ENCODE measurements at regions not wholly inside any gene's neighbourhood (a gene's known extent, or its start where the extent isn't known, plus 50 kb on each side); places are given as distances from the start of the nearest gene placed in this dataset.
"Not testable (repeated sequence)": the region's sequence is repeated elsewhere in the genome, so short reads cannot be mapped to it uniquely, and the experiment has no call there.

- no peak for DNase-seq (ENCODE audit: extremely low spot score, unreplicated experiment)
- Mint-ChIP-seq H3K4me3 (no peak overlapping the region), H3K9me3 (peaks cover 6% of the 10 kb centered on the region), H3K27ac (no peak overlapping the region), H3K4me1 (ENCODE audit: unreplicated experiment) (no peaks in the 10 kb centered on the region), H3K36me3 (no peaks in the 10 kb centered on the region), H3K27me3 (no peaks in the 10 kb centered on the region)
- no peak for TF ChIP-seq CTCF (conservative IDR thresholded peaks at IDR 0.05)
Observed at GRCh38 chrX:40808203-40808602, 72.9 kb upstream of the MED14 start.

- no peak for DNase-seq (ENCODE audit: extremely low spot score, unreplicated experiment)
- H3K27me3 Mint-ChIP-seq: no peaks in the 10 kb centered on the region
- H3K4me1 Mint-ChIP-seq (ENCODE audit: unreplicated experiment): no peaks in the 10 kb centered on the region
- TF ChIP-seq CTCF (conservative IDR thresholded peaks at IDR 0.05): no peak
- H3K36me3 Mint-ChIP-seq: no peaks in the 10 kb centered on the region
- H3K4me3 Mint-ChIP-seq: no peak overlapping the region
- peaks cover 12% of the 10 kb centered on the region for H3K9me3 Mint-ChIP-seq
- no peak overlapping the region for H3K27ac Mint-ChIP-seq
Observed at GRCh38 chrX:40809210-40809609, 73.9 kb upstream of the MED14 start.

- not testable (repeated sequence) for H3K4me3 Mint-ChIP-seq; DNase-seq (ENCODE audit: extremely low spot score, unreplicated experiment); H3K9me3 Mint-ChIP-seq; H3K27ac Mint-ChIP-seq; H3K27me3 Mint-ChIP-seq; H3K4me1 Mint-ChIP-seq (ENCODE audit: unreplicated experiment); H3K36me3 Mint-ChIP-seq
Observed at GRCh38 chrX:40815045-40815444, 79.7 kb upstream of the MED14 start.

- no peak for TF ChIP-seq CTCF (conservative IDR thresholded peaks at IDR 0.05)
Observed at GRCh38 chrX:40816906-40817305, 81.6 kb upstream of the MED14 start.

GRCh38 chrX:40818236-40818635 lies 82.9 kb upstream of the MED14 start:
- H3K27ac Mint-ChIP-seq: no peak overlapping the region

More at GRCh38 chrX:40816906-40817305, 81.6 kb upstream of the MED14 start:
- Mint-ChIP-seq H3K4me1 (ENCODE audit: unreplicated experiment) (no peaks in the 10 kb centered on the region), H3K36me3 (no peaks in the 10 kb centered on the region), H3K9me3 (peaks cover 6% of the 10 kb centered on the region), H3K4me3 (no peak overlapping the region), H3K27ac (no peak overlapping the region), H3K27me3 (no peaks in the 10 kb centered on the region)
- DNase-seq (ENCODE audit: extremely low spot score, unreplicated experiment): no peak

GRCh38 chrX:40821780-40822179 lies 86.4 kb upstream of the MED14 start:
- DNase-seq (ENCODE audit: extremely low spot score, unreplicated experiment): no peak
- no peak for TF ChIP-seq CTCF (conservative IDR thresholded peaks at IDR 0.05)
- no peak overlapping the region for H3K27ac Mint-ChIP-seq
- no peaks in the 10 kb centered on the region for H3K4me1 Mint-ChIP-seq (ENCODE audit: unreplicated experiment)
- no peak overlapping the region for H3K4me3 Mint-ChIP-seq
- no peaks in the 10 kb centered on the region for H3K36me3 Mint-ChIP-seq
- no peaks in the 10 kb centered on the region for H3K27me3 Mint-ChIP-seq
- H3K9me3 Mint-ChIP-seq: peaks cover 5% of the 10 kb centered on the region

More at GRCh38 chrX:40818236-40818635, 82.9 kb upstream of the MED14 start:
- Mint-ChIP-seq H3K27me3 (no peaks in the 10 kb centered on the region), H3K4me3 (no peak overlapping the region), H3K9me3 (peaks cover 6% of the 10 kb centered on the region), H3K36me3 (no peaks in the 10 kb centered on the region), H3K4me1 (ENCODE audit: unreplicated experiment) (no peaks in the 10 kb centered on the region)
- TF ChIP-seq CTCF (conservative IDR thresholded peaks at IDR 0.05): no peak
- DNase-seq (ENCODE audit: extremely low spot score, unreplicated experiment): no peak

Data from type B pancreatic cell (in vitro differentiated cells).